ENCODE measurements at regions not wholly inside any gene's neighbourhood (a gene's known extent, or its start where the extent isn't known, plus 50 kb on each side); places are given as distances from the start of the nearest gene placed in this dataset.

DNA sequence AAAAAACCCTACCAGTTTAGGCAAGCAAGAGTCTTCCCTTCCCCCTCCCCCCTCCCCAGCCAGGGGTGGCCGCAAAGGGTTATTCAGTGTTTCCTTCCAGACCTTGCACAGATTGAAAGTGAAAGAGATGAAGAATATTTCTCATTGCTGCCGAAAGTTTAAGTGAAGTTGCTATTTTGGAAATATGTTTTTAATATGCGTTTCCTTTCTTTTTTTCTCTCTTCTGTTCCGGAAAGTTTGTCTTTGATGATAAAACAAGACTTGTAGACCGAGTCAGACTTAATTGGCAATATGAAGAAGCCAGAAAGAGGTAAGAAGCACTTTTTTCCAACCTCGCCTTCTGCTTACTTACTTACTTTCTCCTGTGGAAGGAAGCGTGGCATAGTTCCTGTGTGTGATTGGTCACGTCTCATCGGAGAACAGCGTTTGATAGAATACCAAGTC, 58.5 kb upstream of the CLCN4 start:
- Histone ChIP-seq H3K27me3 (no peaks in the 10 kb centered on the region), H3F3A (ENCODE audit: low read depth) (no peaks in the 10 kb centered on the region), H3K9me3 (ENCODE audit: low read depth) (no peaks in the 10 kb centered on the region), H4K20me1 (ENCODE audit: low read depth) (no peaks in the 10 kb centered on the region), H3K9ac (no peak overlapping the region), H3K36me3 (no peaks in the 10 kb centered on the region), H3K4me1 (no peaks in the 10 kb centered on the region), H3K4me3 (no peak overlapping the region), H3K27ac (no peak overlapping the region), H3K79me2 (ENCODE audit: low read depth) (no peaks in the 10 kb centered on the region), H2AFZ (replicated peaks) (no peak overlapping the region), H3K4me2 (no peak overlapping the region)
- Mint-ChIP-seq H3K9me3 (peaks cover 10% of the 10 kb centered on the region), H3K4me1 (no peaks in the 10 kb centered on the region), H3K27me3 (ENCODE audit: insufficient read depth, low read depth) (no peaks in the 10 kb centered on the region), H3K27ac (no peak overlapping the region), H3K4me3 (no peak overlapping the region), H3K36me3 (peaks cover 38% of the 10 kb centered on the region)
- TF ChIP-seq EZH2phosphoT487 (IDR thresholded peaks at IDR 0.05) (no peak), EZH2 (IDR thresholded peaks at IDR 0.05) (no peak)
- TF ChIP-seq, protein P1, sequence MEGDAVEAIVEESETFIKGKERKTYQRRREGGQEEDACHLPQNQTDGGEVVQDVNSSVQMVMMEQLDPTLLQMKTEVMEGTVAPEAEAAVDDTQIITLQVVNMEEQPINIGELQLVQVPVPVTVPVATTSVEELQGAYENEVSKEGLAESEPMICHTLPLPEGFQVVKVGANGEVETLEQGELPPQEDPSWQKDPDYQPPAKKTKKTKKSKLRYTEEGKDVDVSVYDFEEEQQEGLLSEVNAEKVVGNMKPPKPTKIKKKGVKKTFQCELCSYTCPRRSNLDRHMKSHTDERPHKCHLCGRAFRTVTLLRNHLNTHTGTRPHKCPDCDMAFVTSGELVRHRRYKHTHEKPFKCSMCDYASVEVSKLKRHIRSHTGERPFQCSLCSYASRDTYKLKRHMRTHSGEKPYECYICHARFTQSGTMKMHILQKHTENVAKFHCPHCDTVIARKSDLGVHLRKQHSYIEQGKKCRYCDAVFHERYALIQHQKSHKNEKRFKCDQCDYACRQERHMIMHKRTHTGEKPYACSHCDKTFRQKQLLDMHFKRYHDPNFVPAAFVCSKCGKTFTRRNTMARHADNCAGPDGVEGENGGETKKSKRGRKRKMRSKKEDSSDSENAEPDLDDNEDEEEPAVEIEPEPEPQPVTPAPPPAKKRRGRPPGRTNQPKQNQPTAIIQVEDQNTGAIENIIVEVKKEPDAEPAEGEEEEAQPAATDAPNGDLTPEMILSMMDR (IDR thresholded peaks at IDR 0.05) = no peak
- no peak for DNase-seq (ENCODE audit: low spot score)

DNA sequence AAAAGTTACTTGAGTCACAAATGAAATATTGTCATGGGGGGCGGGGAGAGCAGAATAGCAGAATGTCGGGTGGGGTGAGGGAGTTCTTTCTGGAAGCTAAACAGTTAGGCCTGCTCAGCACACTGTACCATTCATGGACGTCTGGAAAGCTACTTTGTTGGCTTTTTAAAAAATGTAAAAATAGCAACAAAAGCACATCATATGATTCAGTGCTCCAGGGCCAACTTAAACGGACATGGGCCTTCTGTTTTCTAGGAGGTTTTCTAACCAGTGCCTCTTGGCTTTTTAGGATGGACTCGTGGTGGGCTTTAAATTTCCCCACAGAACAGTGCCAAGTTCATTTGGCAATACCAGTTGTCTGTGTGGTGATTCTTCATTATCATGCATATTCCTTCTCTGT, 57.4 kb upstream of the CLCN4 start:
- Mint-ChIP-seq H3K36me3 (peaks cover 39% of the 10 kb centered on the region), H3K4me1 (no peaks in the 10 kb centered on the region), H3K9me3 (peaks cover 14% of the 10 kb centered on the region), H3K27ac (no peak overlapping the region), H3K27me3 (ENCODE audit: insufficient read depth, low read depth) (no peaks in the 10 kb centered on the region), H3K4me3 (no peak overlapping the region)
- Histone ChIP-seq H3K4me3 (no peak overlapping the region), H3K36me3 (no peaks in the 10 kb centered on the region), H4K20me1 (ENCODE audit: low read depth) (no peaks in the 10 kb centered on the region), H3K4me1 (no peaks in the 10 kb centered on the region), H3K27me3 (no peaks in the 10 kb centered on the region), H3K9ac (no peak overlapping the region), H3K9me3 (ENCODE audit: low read depth) (no peaks in the 10 kb centered on the region), H2AFZ (replicated peaks) (no peak overlapping the region), H3K4me2 (no peak overlapping the region), H3K79me2 (ENCODE audit: low read depth) (no peaks in the 10 kb centered on the region), H3K27ac (no peak overlapping the region), H3F3A (ENCODE audit: low read depth) (no peaks in the 10 kb centered on the region)
- TF ChIP-seq, protein P1 (IDR thresholded peaks at IDR 0.05) = no peak
- no peak for TF ChIP-seq EZH2phosphoT487 (IDR thresholded peaks at IDR 0.05)
- no peak for TF ChIP-seq EZH2 (IDR thresholded peaks at IDR 0.05)
- no peak for DNase-seq (ENCODE audit: low spot score)

DNA sequence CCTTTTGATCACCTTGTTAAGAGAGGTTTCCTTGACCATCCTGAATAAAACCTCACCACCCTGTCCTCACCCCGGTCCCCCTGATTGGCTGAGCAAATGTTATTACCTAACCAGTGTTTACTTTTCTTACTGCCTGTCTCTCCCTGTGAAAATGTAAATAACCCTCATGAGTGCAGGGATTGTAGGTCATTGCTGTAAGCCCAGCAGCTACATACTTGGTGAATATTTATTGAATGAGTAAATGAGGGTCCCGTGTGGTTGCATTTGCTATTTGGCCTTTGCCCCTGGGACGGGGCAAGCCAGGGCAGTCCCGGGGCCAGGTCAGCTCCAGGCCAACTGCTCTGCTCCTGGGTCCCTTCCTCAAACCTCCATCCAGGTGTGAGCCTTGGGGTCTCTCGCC, 55.5 kb upstream of the CLCN4 start:
- Mint-ChIP-seq H3K4me1 (peaks cover 4% of the 10 kb centered on the region), H3K27ac (no peak overlapping the region), H3K27me3 (ENCODE audit: insufficient read depth, low read depth) (no peaks in the 10 kb centered on the region), H3K9me3 (peaks cover 16% of the 10 kb centered on the region), H3K36me3 (peaks cover 38% of the 10 kb centered on the region), H3K4me3 (no peak overlapping the region)
- Histone ChIP-seq H2AFZ (replicated peaks) (no peak overlapping the region), H3K9ac (no peak overlapping the region), H4K20me1 (ENCODE audit: low read depth) (no peaks in the 10 kb centered on the region), H3K9me3 (ENCODE audit: low read depth) (no peaks in the 10 kb centered on the region), H3K4me2 (no peak overlapping the region), H3K79me2 (ENCODE audit: low read depth) (no peaks in the 10 kb centered on the region), H3K27me3 (no peaks in the 10 kb centered on the region), H3K4me3 (no peak overlapping the region), H3K36me3 (no peaks in the 10 kb centered on the region), H3K4me1 (no peaks in the 10 kb centered on the region), H3K27ac (no peak overlapping the region), H3F3A (ENCODE audit: low read depth) (no peaks in the 10 kb centered on the region)
- no peak for DNase-seq (ENCODE audit: low spot score)
- TF ChIP-seq EZH2phosphoT487 (IDR thresholded peaks at IDR 0.05) (no peak), EZH2 (IDR thresholded peaks at IDR 0.05) (no peak)
- TF ChIP-seq, protein P1 (IDR thresholded peaks at IDR 0.05) = no peak
